Smooth muscle cell (in vitro differentiated cells): ENCODE measurements at regions not wholly inside any gene's neighbourhood (a gene's known extent, or its start where the extent isn't known, plus 50 kb on each side); places are given as distances from the start of the nearest gene placed in this dataset.

Experiments used
- DNase-seq: peaks from one replicate; lab custom pipeline; 2025; ENCODE audit not compliant: unreplicated experiment; lab: John Stamatoyannopoulos, UW
- H2AFZ ChIP-seq: fragments of 200-600 bp; sonication (generic); 2 replicates; pipeline ENCODE4 v1.6.0; 2016; ENCODE audit warnings: antibody characterized with exemption, low read depth, mild to moderate bottlenecking
- H3F3A ChIP-seq: fragments of 200-600 bp; sonication (generic); 2 replicates; pipeline ENCODE4 v1.6.0; 2017; ENCODE audit warnings: antibody characterized with exemption, low read depth
- H3K27ac ChIP-seq: fragments of 200-600 bp; sonication (generic); 2 replicates; pipeline ENCODE4 v1.5.1; 2016; ENCODE audit warnings: low read depth, mild to moderate bottlenecking
- H3K27me3 ChIP-seq: fragments of 200-600 bp; sonication (generic); 2 replicates; pipeline ENCODE4 v1.6.1; 2016; ENCODE audit warnings: low read depth, mild to moderate bottlenecking
- H3K36me3 ChIP-seq: fragments of 200-600 bp; sonication (generic); 2 replicates; pipeline ENCODE4 v1.5.1; 2016; ENCODE audit warnings: low read depth
- H3K4me1 ChIP-seq: fragments of 200-600 bp; sonication (generic); 2 replicates; pipeline ENCODE4 v1.5.1; 2016; ENCODE audit warnings: low read depth
- H3K4me2 ChIP-seq: fragments of 200-600 bp; sonication (generic); 2 replicates; pipeline ENCODE4 v1.6.0; 2016; ENCODE audit warnings: mild to moderate bottlenecking
- H3K4me3 ChIP-seq: fragments of 200-600 bp; sonication (generic); 2 replicates; pipeline ENCODE4 v1.5.1; 2016; ENCODE audit warnings: mild to moderate bottlenecking
- H3K79me2 ChIP-seq: fragments of 200-600 bp; sonication (generic); 2 replicates; pipeline ENCODE4 v1.6.0; 2016; ENCODE audit warnings: low read depth, mild to moderate bottlenecking
- H3K9ac ChIP-seq: fragments of 200-600 bp; sonication (generic); 2 replicates; pipeline ENCODE4 v1.6.0; 2016; ENCODE audit warnings: low read depth
- H3K9me3 ChIP-seq: fragments of 200-600 bp; sonication (generic); replicated peaks from 2 replicates; pipeline ENCODE4 v1.5.1; 2016; ENCODE audit warnings: low read depth
- H4K20me1 ChIP-seq: fragments of 200-600 bp; sonication (generic); 2 replicates; pipeline ENCODE4 v1.6.0; 2016; ENCODE audit warnings: low read depth
- WGBS: methylation state at CpG from one replicate; pipeline ENCODE4 v1.1.7; 2016; ENCODE audit warnings: low lambda C conversion rate; 5-methylcytosine and 5-hydroxymethylcytosine counted together
- TF ChIP-seq, protein P1 (sequence below): fragments of 200-600 bp; sonication (generic); IDR thresholded peaks from 2 replicates; pipeline ENCODE4 v1.5.1; 2017; ENCODE audit warnings: borderline replicate concordance, mild to moderate bottlenecking, antibody characterized with exemption; ENCODE audit not compliant: insufficient read depth, poor library complexity, severe bottlenecking

DNA sequence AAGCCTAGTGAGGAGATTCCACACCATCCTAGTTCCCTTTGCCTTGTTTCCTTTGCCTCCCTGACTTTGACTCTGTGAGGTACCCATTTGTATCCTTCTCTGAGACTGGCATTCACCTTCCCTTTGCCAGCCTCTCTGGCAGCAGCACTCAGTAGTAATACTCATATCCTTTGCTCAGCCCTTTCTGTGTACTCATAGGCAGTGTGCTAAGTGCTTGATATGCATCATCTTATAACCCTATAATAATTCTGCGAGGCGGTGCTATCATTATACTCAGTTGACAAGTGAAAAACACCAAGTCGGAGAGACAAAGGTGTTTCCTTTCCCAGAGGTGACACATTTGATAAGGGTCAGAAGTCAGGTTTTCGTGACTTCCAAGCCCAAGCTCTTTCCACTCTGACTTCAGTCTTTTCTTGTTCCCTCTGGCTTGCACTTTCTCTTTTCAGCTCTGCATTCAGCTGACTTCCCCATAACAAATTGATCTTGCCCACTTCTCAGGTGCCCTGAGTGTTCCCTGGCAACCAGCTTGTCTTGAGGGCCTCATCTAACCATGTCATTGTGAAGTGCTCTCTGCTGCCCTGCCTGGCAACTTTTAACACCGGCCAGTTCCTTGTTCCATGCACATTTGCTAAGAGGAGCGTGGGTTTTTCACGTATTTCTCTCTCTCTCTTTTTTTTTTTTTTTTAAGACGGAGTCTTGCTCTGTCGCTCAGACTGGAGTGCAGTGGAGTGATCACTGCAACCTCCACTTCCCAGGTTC is 94.5 kb upstream of the UPP2 start:
- Histone ChIP-seq H3K9me3 (no peaks in the 10 kb centered on the region), H2AFZ (no peak overlapping the region), H4K20me1 (no peaks in the 10 kb centered on the region), H3K4me1 (no peaks in the 10 kb centered on the region), H3F3A (peaks cover 6% of the 10 kb centered on the region), H3K27me3 (no peaks in the 10 kb centered on the region), H3K4me3 (no peak overlapping the region), H3K79me2 (no peaks in the 10 kb centered on the region), H3K27ac (no peak overlapping the region), H3K4me2 (no peak overlapping the region), H3K9ac (no peak overlapping the region), H3K36me3 (no peaks in the 10 kb centered on the region)
- DNase-seq: no peak
- 89% methylated on average over 8 of the region's 9 CpGs for WGBS
- TF ChIP-seq, protein P1, sequence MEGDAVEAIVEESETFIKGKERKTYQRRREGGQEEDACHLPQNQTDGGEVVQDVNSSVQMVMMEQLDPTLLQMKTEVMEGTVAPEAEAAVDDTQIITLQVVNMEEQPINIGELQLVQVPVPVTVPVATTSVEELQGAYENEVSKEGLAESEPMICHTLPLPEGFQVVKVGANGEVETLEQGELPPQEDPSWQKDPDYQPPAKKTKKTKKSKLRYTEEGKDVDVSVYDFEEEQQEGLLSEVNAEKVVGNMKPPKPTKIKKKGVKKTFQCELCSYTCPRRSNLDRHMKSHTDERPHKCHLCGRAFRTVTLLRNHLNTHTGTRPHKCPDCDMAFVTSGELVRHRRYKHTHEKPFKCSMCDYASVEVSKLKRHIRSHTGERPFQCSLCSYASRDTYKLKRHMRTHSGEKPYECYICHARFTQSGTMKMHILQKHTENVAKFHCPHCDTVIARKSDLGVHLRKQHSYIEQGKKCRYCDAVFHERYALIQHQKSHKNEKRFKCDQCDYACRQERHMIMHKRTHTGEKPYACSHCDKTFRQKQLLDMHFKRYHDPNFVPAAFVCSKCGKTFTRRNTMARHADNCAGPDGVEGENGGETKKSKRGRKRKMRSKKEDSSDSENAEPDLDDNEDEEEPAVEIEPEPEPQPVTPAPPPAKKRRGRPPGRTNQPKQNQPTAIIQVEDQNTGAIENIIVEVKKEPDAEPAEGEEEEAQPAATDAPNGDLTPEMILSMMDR: no peak

DNA sequence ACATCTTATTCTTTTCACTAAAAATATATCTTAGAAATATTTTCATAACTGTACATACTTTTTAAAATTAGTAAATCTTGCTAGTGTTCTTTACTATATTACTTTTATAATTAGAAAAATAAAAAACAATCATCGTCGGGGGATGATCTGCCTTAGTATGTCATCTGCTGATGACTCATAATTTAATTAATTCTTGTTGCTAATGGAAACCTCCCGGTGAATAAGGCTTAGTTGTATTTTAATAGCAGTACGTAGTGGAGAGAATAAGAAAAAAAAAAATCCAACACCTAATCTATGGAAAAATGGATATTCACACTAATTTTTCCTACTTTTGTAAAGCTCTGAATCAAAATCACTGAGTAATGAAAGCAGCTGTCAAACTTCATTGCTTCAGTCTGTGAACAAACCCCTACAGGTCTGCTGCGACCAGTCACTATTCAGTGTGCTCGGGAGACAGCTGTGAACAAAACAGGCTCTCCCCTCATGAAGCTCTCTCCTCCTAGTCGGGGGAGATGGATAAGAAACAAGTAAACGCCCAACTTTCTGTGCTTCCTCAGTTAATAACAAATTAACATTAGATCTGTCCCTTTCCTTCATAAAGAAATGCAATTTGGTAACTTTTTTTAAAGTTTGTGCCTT is 97.4 kb upstream of the UPP2 start:
- Histone ChIP-seq H3K4me2 (no peak overlapping the region), H2AFZ (no peak overlapping the region), H3F3A (peaks cover 3% of the 10 kb centered on the region), H3K9ac (no peak overlapping the region), H3K36me3 (no peaks in the 10 kb centered on the region), H4K20me1 (no peaks in the 10 kb centered on the region), H3K9me3 (no peaks in the 10 kb centered on the region), H3K4me1 (no peaks in the 10 kb centered on the region), H3K27me3 (no peaks in the 10 kb centered on the region), H3K27ac (no peak overlapping the region), H3K79me2 (no peaks in the 10 kb centered on the region), H3K4me3 (no peak overlapping the region)
- WGBS: 75% methylated on average over 8 of the region's 8 CpGs
- DNase-seq: no peak
- TF ChIP-seq, protein P1: no peak

DNA sequence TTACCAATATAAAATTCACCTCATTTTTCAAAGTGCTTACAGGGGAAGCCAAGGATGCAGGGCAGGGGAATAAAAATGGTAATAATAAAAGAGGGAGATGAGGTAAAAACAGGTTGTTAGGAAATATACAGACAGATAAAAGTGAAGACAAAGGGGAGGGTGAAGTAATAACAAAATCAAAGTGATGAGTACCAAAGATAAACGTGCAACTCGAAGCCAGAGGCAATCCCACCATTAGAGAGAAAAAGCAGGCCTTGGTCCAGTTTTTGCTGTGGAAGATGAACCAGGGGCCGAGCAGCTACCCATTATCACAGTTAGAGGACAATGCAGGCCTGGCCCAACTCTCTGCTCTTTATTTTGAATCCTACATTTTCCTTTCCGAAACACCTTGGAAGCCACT is 99.6 kb upstream of the UPP2 start:
- no peaks in the 10 kb centered on the region for H3K4me1 ChIP-seq
- H3K4me2 ChIP-seq: no peak overlapping the region
- no peaks in the 10 kb centered on the region for H3K27me3 ChIP-seq
- 79% methylated on average over 4 of the region's 4 CpGs for WGBS
- H4K20me1 ChIP-seq: no peaks in the 10 kb centered on the region
- H3K9me3 ChIP-seq: no peaks in the 10 kb centered on the region
- H3F3A ChIP-seq: no peaks in the 10 kb centered on the region
- H3K9ac ChIP-seq: no peak overlapping the region
- TF ChIP-seq, protein P1: no peak
- H3K79me2 ChIP-seq: no peaks in the 10 kb centered on the region
- no peak overlapping the region for H3K27ac ChIP-seq
- no peaks in the 10 kb centered on the region for H3K36me3 ChIP-seq
- H3K4me3 ChIP-seq: no peak overlapping the region
- DNase-seq: no peak
- H2AFZ ChIP-seq: no peak overlapping the region
